ENCODE measurements at regions not wholly inside any gene's neighbourhood (a gene's known extent, or its start where the extent isn't known, plus 50 kb on each side); places are given as distances from the start of the nearest gene placed in this dataset.

DNA sequence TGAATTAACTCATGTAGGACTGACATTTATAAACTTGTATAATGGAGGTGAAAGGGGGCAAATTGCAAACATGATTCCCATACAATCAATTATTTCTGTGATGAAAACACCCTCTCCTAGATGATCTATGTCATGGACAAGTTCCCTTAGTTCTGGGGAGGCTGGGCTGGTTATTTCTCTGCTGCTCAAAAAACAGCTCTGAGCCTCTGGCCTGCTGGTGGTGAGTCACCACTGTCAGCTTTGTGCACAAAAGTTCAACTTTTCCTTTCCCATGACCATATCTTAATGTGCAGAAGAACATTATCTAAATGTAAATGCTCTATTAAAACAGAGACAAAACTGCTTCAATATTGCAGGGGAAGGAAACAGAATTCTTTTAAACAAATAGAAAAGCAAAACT lies 85.0 kb downstream of the HMHB1 start:
- no peak overlapping the region for H3K4me3 ChIP-seq (ENCODE audit: severe bottlenecking)
- DNase-seq (ENCODE audit: low spot score) (no peak), ATAC-seq (ENCODE audit: low read depth) (peak; percentile 50; the same call in 1 of the 3 replicates)
- TF ChIP-seq, protein P1, sequence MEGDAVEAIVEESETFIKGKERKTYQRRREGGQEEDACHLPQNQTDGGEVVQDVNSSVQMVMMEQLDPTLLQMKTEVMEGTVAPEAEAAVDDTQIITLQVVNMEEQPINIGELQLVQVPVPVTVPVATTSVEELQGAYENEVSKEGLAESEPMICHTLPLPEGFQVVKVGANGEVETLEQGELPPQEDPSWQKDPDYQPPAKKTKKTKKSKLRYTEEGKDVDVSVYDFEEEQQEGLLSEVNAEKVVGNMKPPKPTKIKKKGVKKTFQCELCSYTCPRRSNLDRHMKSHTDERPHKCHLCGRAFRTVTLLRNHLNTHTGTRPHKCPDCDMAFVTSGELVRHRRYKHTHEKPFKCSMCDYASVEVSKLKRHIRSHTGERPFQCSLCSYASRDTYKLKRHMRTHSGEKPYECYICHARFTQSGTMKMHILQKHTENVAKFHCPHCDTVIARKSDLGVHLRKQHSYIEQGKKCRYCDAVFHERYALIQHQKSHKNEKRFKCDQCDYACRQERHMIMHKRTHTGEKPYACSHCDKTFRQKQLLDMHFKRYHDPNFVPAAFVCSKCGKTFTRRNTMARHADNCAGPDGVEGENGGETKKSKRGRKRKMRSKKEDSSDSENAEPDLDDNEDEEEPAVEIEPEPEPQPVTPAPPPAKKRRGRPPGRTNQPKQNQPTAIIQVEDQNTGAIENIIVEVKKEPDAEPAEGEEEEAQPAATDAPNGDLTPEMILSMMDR (IDR thresholded peaks at IDR 0.05; ENCODE audit: poor library complexity, severe bottlenecking): no peak
- no peaks in the 10 kb centered on the region for H3K27me3 ChIP-seq (ENCODE audit: insufficient read depth, poor library complexity, severe bottlenecking)
- no peaks in the 10 kb centered on the region for H3K36me3 ChIP-seq (ENCODE audit: low read depth)
- H3K9me3 ChIP-seq (ENCODE audit: severe bottlenecking): no peaks in the 10 kb centered on the region
- H3K4me1 ChIP-seq (ENCODE audit: insufficient read depth, poor library complexity, severe bottlenecking): no peaks in the 10 kb centered on the region
- no peak overlapping the region for H3K27ac ChIP-seq (ENCODE audit: poor library complexity, severe bottlenecking)

GRCh38 chr5:143898381-143898780 lies 86.4 kb downstream of the HMHB1 start:
- DNase-seq (ENCODE audit: low spot score) (no peak), ATAC-seq (ENCODE audit: low read depth) (no peak)
- Histone ChIP-seq H3K36me3 (ENCODE audit: low read depth) (no peaks in the 10 kb centered on the region), H3K27ac (ENCODE audit: poor library complexity, severe bottlenecking) (no peak overlapping the region), H3K4me3 (ENCODE audit: severe bottlenecking) (no peak overlapping the region), H3K9me3 (ENCODE audit: severe bottlenecking) (no peaks in the 10 kb centered on the region), H3K4me1 (ENCODE audit: insufficient read depth, poor library complexity, severe bottlenecking) (no peaks in the 10 kb centered on the region), H3K27me3 (ENCODE audit: insufficient read depth, poor library complexity, severe bottlenecking) (no peaks in the 10 kb centered on the region)
- TF ChIP-seq, protein P1 (IDR thresholded peaks at IDR 0.05; ENCODE audit: poor library complexity, severe bottlenecking): no peak

GRCh38 chr5:143898916-143899591 lies 87.1 kb downstream of the HMHB1 start:
- DNase-seq (ENCODE audit: low spot score): no peak
- no peak overlapping the region for H3K27ac ChIP-seq (ENCODE audit: poor library complexity, severe bottlenecking)
- H3K9me3 ChIP-seq (ENCODE audit: severe bottlenecking): no peaks in the 10 kb centered on the region
- H3K36me3 ChIP-seq (ENCODE audit: low read depth): no peaks in the 10 kb centered on the region
- H3K4me3 ChIP-seq (ENCODE audit: severe bottlenecking): no peak overlapping the region
- no peak for ATAC-seq (ENCODE audit: low read depth)
- no peaks in the 10 kb centered on the region for H3K27me3 ChIP-seq (ENCODE audit: insufficient read depth, poor library complexity, severe bottlenecking)
- TF ChIP-seq, protein P1 (IDR thresholded peaks at IDR 0.05; ENCODE audit: poor library complexity, severe bottlenecking): no peak
- no peaks in the 10 kb centered on the region for H3K4me1 ChIP-seq (ENCODE audit: insufficient read depth, poor library complexity, severe bottlenecking)

DNA sequence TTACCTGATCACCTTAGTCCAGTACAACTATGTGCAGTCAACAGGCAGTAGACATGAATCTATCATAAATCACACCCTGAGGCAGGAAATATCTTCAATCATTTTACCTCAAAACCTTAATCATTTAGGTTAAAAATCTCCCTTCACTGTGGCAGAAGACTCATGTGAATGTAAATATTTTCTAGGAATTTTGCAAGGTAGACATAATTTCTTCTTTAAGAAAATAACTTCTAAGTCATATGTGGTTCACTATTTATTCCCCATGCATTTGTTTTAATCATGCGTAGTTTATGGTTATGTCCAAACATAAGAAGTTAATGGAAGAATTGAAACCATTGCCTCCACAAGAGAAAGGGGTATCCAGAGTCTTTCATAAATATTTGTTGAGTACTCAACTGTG lies 97.0 kb downstream of the HMHB1 start:
- ATAC-seq (ENCODE audit: low read depth): no peak
- no peaks in the 10 kb centered on the region for H3K9me3 ChIP-seq (ENCODE audit: severe bottlenecking)
- no peak overlapping the region for H3K4me3 ChIP-seq (ENCODE audit: severe bottlenecking)
- no peaks in the 10 kb centered on the region for H3K36me3 ChIP-seq (ENCODE audit: low read depth)
- no peak for DNase-seq (ENCODE audit: low spot score)
- H3K27me3 ChIP-seq (ENCODE audit: insufficient read depth, poor library complexity, severe bottlenecking): no peaks in the 10 kb centered on the region
- H3K27ac ChIP-seq (ENCODE audit: poor library complexity, severe bottlenecking): no peak overlapping the region
- H3K4me1 ChIP-seq (ENCODE audit: insufficient read depth, poor library complexity, severe bottlenecking): peaks cover 11% of the 10 kb centered on the region
- TF ChIP-seq, protein P1 (IDR thresholded peaks at IDR 0.05; ENCODE audit: poor library complexity, severe bottlenecking): no peak

- H3K4me3 ChIP-seq (ENCODE audit: severe bottlenecking): no peak overlapping the region
- TF ChIP-seq, protein P1 (IDR thresholded peaks at IDR 0.05; ENCODE audit: poor library complexity, severe bottlenecking): no peak
- H3K27ac ChIP-seq (ENCODE audit: poor library complexity, severe bottlenecking): peak overlapping the region; percentile 61
- ATAC-seq (ENCODE audit: low read depth): peak; percentile 100
- no peak for DNase-seq (ENCODE audit: low spot score)
- H3K9me3 ChIP-seq (ENCODE audit: severe bottlenecking): no peaks in the 10 kb centered on the region
- H3K36me3 ChIP-seq (ENCODE audit: low read depth): no peaks in the 10 kb centered on the region
- H3K4me1 ChIP-seq (ENCODE audit: insufficient read depth, poor library complexity, severe bottlenecking): peaks cover 16% of the 10 kb centered on the region
- H3K27me3 ChIP-seq (ENCODE audit: insufficient read depth, poor library complexity, severe bottlenecking): no peaks in the 10 kb centered on the region
Measured at GRCh38 chr5:143913008-143913752, 101.2 kb downstream of the HMHB1 start.
